IMR-90 (cell line): ENCODE measurements at regions not wholly inside any gene's neighbourhood (a gene's known extent, or its start where the extent isn't known, plus 50 kb on each side); places are given as distances from the start of the nearest gene placed in this dataset.

ENCODE experiments used
- ATAC-seq: fragments of 200-7000 bp; cut with Tn5 transposase; 2 replicates; pipeline ENCODE4 v1.9.1; 2020; ENCODE audit warnings: low read depth, mild to moderate bottlenecking, moderate library complexity
- BruUV-seq: library from RNA; stranded (reverse); fragments of 400-500 nt; replicated peaks from 2 replicates; lab custom pipeline; 2021; lab: Mats Ljungman, UMichigan
- CTCF ChIA-PET: fragments of 300-600 bp; formaldehyde crosslinking; extraction: SDS; loops from one replicate; lab custom pipeline; 2021; ENCODE audit warnings: antibody characterized with exemption; lab: Yijun Ruan, JAX
- POLR2A ChIA-PET: fragments of 300-600 bp; sonication (Branson Sonifier 250); formaldehyde crosslinking; loops from one replicate; lab custom pipeline; 2022; ENCODE audit warnings: antibody characterized with exemption; ENCODE audit not compliant: unreplicated experiment; lab: Charles Lee
- DNase-seq: peaks from one replicate; pipeline ENCODE4 v3.0.0; 2013
- H2AFZ ChIP-seq: replicated peaks from 2 replicates; pipeline ENCODE3; 2013; ENCODE audit warnings: low read length, mild to moderate bottlenecking; ENCODE audit not compliant: poor library complexity
- H2AK5ac ChIP-seq: 2 replicates; pipeline ENCODE4 v1.6.1; 2013; ENCODE audit warnings: low read depth, low read length, inconsistent platforms
- H2AK9ac ChIP-seq: replicated peaks from 2 replicates; pipeline ENCODE3; 2013; ENCODE audit warnings: mild to moderate bottlenecking, low read depth, low read length, moderate library complexity; ENCODE audit not compliant: poor library complexity
- H2BK120ac ChIP-seq: 2 replicates; pipeline ENCODE4 v1.6.1; 2013; ENCODE audit warnings: low read depth, low read length, inconsistent platforms
- H2BK15ac ChIP-seq: 3 replicates; pipeline ENCODE4 v1.6.1; 2013; ENCODE audit warnings: low read depth, low read length, inconsistent platforms
- H2BK20ac ChIP-seq: 2 replicates; pipeline ENCODE4 v1.6.1; 2013; ENCODE audit warnings: low read depth, mild to moderate bottlenecking, inconsistent platforms, low read length, moderate library complexity
- H2BK5ac ChIP-seq: 2 replicates; pipeline ENCODE4 v1.6.1; 2013; ENCODE audit warnings: mild to moderate bottlenecking, low read depth, low read length, inconsistent platforms; ENCODE audit not compliant: poor library complexity, severe bottlenecking
- H3K14ac ChIP-seq: replicated peaks from 2 replicates; pipeline ENCODE4 v1.6.1; 2013; ENCODE audit warnings: low read depth, low read length, inconsistent platforms
- H3K18ac ChIP-seq: 2 replicates; pipeline ENCODE4 v1.6.1; 2013; ENCODE audit warnings: low read depth, low read length, control low read depth
- H3K23ac ChIP-seq: 2 replicates; pipeline ENCODE4 v1.6.1; 2013; ENCODE audit warnings: low read depth, low read length, inconsistent platforms
- H3K27ac ChIP-seq: 2 replicates; pipeline ENCODE4 v1.5.1; 2013; ENCODE audit warnings: mild to moderate bottlenecking, control low read depth, low read length; ENCODE audit not compliant: insufficient read depth
- H3K27me3 ChIP-seq: 2 replicates; pipeline ENCODE4 v1.6.1; 2013; ENCODE audit warnings: low read length; ENCODE audit not compliant: control insufficient read depth, insufficient read depth
- H3K36me3 ChIP-seq: 2 replicates; pipeline ENCODE4 v1.6.1; 2013; ENCODE audit warnings: low read length, mixed read lengths; ENCODE audit not compliant: control insufficient read depth, insufficient read depth
- H3K4ac ChIP-seq: 2 replicates; pipeline ENCODE4 v1.6.1; 2013; ENCODE audit warnings: low read depth, low read length, inconsistent platforms
- H3K4me1 ChIP-seq: 2 replicates; pipeline ENCODE4 v1.6.1; 2013; ENCODE audit warnings: low read length, mixed read lengths; ENCODE audit not compliant: control insufficient read depth, insufficient read depth
- H3K4me2 ChIP-seq: 2 replicates; pipeline ENCODE4 v1.6.1; 2013; ENCODE audit warnings: low read depth, mild to moderate bottlenecking, control low read depth, low read length, moderate library complexity
- H3K4me3 ChIP-seq: 2 replicates; pipeline ENCODE4 v1.5.1; 2013; ENCODE audit warnings: low read depth, mild to moderate bottlenecking, control low read depth, low read length, moderate library complexity; ENCODE audit not compliant: insufficient read depth
- H3K56ac ChIP-seq: 2 replicates; pipeline ENCODE4 v1.6.1; 2013; ENCODE audit warnings: low read length, inconsistent platforms; ENCODE audit not compliant: insufficient read depth; ENCODE audit errors: extremely low read depth
- H3K79me1 ChIP-seq, 2 experiments: 2 replicates each; pipeline ENCODE4 v1.6.1; 2013; ENCODE audit warnings: low read length in 2 of 2, inconsistent platforms in 1 of 2, low read depth in 1 of 2
- H3K9ac ChIP-seq: 2 replicates; pipeline ENCODE4 v1.6.1; 2013; ENCODE audit warnings: low read depth, low read length, control low read depth
- H3K9me1 ChIP-seq: 2 replicates; pipeline ENCODE4 v1.6.1; 2013; ENCODE audit warnings: low read length, inconsistent platforms; ENCODE audit not compliant: insufficient read depth
- H3K9me3 ChIP-seq: 2 replicates; pipeline ENCODE4 v1.6.1; 2013; ENCODE audit warnings: low read length; ENCODE audit not compliant: control insufficient read depth, insufficient read depth
- H4K20me1 ChIP-seq: 2 replicates; pipeline ENCODE4 v1.6.1; 2013; ENCODE audit warnings: low read length, inconsistent platforms; ENCODE audit not compliant: insufficient read depth
- H4K5ac ChIP-seq: 2 replicates; pipeline ENCODE4 v1.6.1; 2013; ENCODE audit warnings: mild to moderate bottlenecking, low read depth, low read length, control low read depth
- H4K8ac ChIP-seq, 2 experiments: 2 replicates each; pipeline ENCODE4 v1.6.1; 2013; ENCODE audit warnings: low read depth in 2 of 2, low read length in 2 of 2, control low read depth in 1 of 2, inconsistent platforms in 1 of 2
- H4K91ac ChIP-seq: 2 replicates; pipeline ENCODE4 v1.6.1; 2013; ENCODE audit warnings: low read depth, low read length, inconsistent platforms; ENCODE audit not compliant: insufficient read depth
- FOS ChIP-seq: fragments of 150-350 bp; IDR thresholded peaks from 2 replicates; pipeline ENCODE4 v1.6.1; 2016; ENCODE audit warnings: low read depth, low read length
- MAFK ChIP-seq: IDR thresholded peaks from 2 replicates; pipeline ENCODE4 v1.6.1; 2012; ENCODE audit warnings: low read depth, low read length, improper control_type of control experiment
- MXI1 ChIP-seq: IDR thresholded peaks from 2 replicates; pipeline ENCODE4 v1.6.1; 2012; ENCODE audit warnings: low read depth, mild to moderate bottlenecking, low read length, moderate library complexity, borderline replicate concordance
- WGBS, 2 experiments: methylation state at CpG; one replicate each; pipeline versions ENCODE4 v1.1.5 to v1.1.7; 2013; ENCODE audit warnings: missing lambda C conversion rate in 2 of 2; ENCODE audit not compliant: insufficient read length in 1 of 2; ENCODE audit errors: extremely low coverage in 2 of 2; 5-methylcytosine and 5-hydroxymethylcytosine counted together
- dilution Hi-C: fragments of 300-500 bp; cut with HindIII; formaldehyde crosslinking; loops from one replicate; pipeline ENCODE4 v1.14.3; 2018; ENCODE audit warnings: low sequenced_read_pairs; ENCODE audit not compliant: unreplicated experiment
- in situ Hi-C: fragments of 300-500 bp; cut with MboI; formaldehyde crosslinking; loops from 3 replicates; pipeline ENCODE4 v1.14.3; 2019; ENCODE audit warnings: low sequenced_read_pairs, inconsistent platforms, mixed read lengths
- intact Hi-C: fragments of 100-400 bp; cut with micrococcal nuclease; formaldehyde crosslinking; loops from 2 replicates; pipeline ENCODE4 v1.10.0; 2022

- H4K8ac ChIP-seq = no peak overlapping the region
- no peaks in the 10 kb centered on the region for H3K4me1 ChIP-seq
- intact Hi-C loops (no loop called here), dilution Hi-C loops (no loop called here), in situ Hi-C loops (no loop called here)
- H2BK15ac ChIP-seq = no peak overlapping the region
- TF ChIP-seq MXI1 = no peak
- no peak for TF ChIP-seq MAFK
- no peak for TF ChIP-seq FOS
- H2AK5ac ChIP-seq = no peak overlapping the region
- H3K79me1 ChIP-seq = no peaks in the 10 kb centered on the region
- ChIA-PET POLR2A (no interaction called here), CTCF (no interaction called here)
- H3K9me3 ChIP-seq = peaks cover 14% of the 10 kb centered on the region
- H3K23ac ChIP-seq = no peak overlapping the region
- no peak overlapping the region for H3K14ac ChIP-seq
- no peak overlapping the region for H2BK20ac ChIP-seq
- no CpG with 5 or more reads among the region's 2 CpGs for WGBS, 2 experiments
- H3K18ac ChIP-seq = no peak overlapping the region
- no peaks in the 10 kb centered on the region for H3K36me3 ChIP-seq
- no peak overlapping the region for H2BK5ac ChIP-seq
- no peak overlapping the region for H2BK120ac ChIP-seq
- H3K27me3 ChIP-seq = no peaks in the 10 kb centered on the region
- H3K9me1 ChIP-seq = no peaks in the 10 kb centered on the region
- no peak overlapping the region for H2AK9ac ChIP-seq
- BruUV-seq = no TSS peak
- no peak overlapping the region for H3K4ac ChIP-seq
- H3K56ac ChIP-seq = no peak overlapping the region
- no peak overlapping the region for H3K27ac ChIP-seq
- no peak overlapping the region for H3K9ac ChIP-seq
- H4K91ac ChIP-seq = no peak overlapping the region
- no peak overlapping the region for H4K5ac ChIP-seq
- no peak overlapping the region for H3K4me3 ChIP-seq
- H2AFZ ChIP-seq = no peak overlapping the region
- H3K4me2 ChIP-seq = no peak overlapping the region
- H4K20me1 ChIP-seq = no peaks in the 10 kb centered on the region
- ATAC-seq = no peak
- DNase-seq = no peak
Measured at GRCh38 chr4:33334416-33334815, 2614.2 kb downstream of the PCDH7 start.
